ENCODE measurements at regions not wholly inside any gene's neighbourhood (a gene's known extent, or its start where the extent isn't known, plus 50 kb on each side); places are given as distances from the start of the nearest gene placed in this dataset.

DNA sequence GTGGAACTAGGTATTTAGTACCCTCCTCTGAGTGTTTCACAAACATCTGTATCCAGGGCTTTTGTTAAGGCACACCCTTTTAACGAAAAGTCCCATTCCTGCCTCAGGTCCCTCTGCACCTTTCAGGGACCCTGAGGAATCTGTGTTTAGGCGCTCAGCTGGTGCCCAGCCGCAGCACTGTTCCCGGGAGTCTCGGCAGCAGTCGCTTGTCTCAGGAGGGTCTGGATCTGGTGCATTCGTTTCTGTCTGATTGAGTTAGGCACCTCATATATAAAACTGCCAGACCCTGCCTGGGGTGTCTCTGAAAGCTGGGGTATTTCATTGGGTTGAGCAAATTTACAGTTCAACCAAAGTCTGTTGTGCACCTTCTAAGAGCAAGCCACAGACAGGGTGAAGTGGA, 162.8 kb upstream of the TOPAZ1 start:
- no peak for TF ChIP-seq POLR2A (IDR thresholded peaks at IDR 0.05; ENCODE audit: low read length)
- no peak for DNase-seq

GRCh38 chr3:44079916-44080315, 161.8 kb upstream of the TOPAZ1 start:
- DNase-seq, result no peak

DNA sequence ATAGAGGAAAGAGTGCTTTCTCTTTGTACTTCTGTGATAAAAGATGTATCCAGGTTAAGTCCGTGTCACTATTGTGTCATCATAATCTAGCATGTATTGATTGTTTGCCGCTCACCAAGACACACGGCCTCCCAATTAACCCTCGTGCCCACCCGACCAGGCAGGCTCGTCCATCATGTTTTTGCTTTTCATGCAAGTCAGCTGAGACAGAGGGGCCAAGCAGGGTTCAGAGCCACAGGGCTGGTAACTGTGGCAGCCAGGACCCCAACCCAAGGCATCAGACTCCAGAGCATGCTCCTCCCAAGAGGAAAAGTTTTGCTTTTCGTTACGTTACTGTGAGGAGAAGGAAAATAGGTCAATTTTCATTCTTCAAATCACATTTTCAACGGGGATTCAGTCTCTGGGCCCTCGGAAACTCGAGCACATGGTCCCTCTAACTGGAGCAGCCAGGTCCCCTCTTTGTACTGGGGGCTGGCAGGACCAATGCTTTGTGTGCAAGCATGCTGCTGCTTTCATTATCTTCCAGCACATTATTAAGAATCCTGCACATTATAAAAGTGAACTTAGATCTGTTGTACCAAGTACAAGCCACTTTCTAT, 161.1 kb upstream of the TOPAZ1 start:
- TF ChIP-seq POLR2A (IDR thresholded peaks at IDR 0.05; ENCODE audit: low read length) (no peak), GATA1 (IDR thresholded peaks at IDR 0.05; ENCODE audit: low read depth, low read length) (no peak)
- DNase-seq, result no peak

More at GRCh38 chr3:44079916-44080315, 161.8 kb upstream of the TOPAZ1 start:
- TF ChIP-seq POLR2A (IDR thresholded peaks at IDR 0.05; ENCODE audit: low read length) (no peak), GATA1 (IDR thresholded peaks at IDR 0.05; ENCODE audit: low read depth, low read length) (no peak)

GRCh38 chr3:44090036-44090435, 151.7 kb upstream of the TOPAZ1 start:
- TF ChIP-seq POLR2A (IDR thresholded peaks at IDR 0.05; ENCODE audit: low read length) (no peak), GATA1 (IDR thresholded peaks at IDR 0.05; ENCODE audit: low read depth, low read length) (no peak)

DNA sequence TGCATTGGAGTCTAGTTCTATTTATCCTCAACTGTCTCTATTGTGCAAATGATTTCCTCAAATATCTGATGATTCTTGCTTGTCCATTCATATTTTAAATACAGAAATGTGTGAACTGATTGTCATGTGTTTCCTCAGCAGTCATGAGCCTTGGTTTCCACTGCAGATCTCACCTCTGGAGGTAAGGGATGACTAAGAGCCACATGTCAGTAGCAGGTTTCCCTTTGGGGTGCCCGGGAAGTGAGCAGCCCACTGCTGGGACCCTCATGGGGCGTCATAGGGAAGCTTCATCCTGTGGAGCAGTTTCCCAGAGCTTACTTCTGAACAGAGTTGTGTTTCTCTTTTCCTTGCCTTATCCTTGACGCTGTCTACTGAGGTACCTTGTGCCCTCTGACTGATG, 149.2 kb upstream of the TOPAZ1 start:
- DNase-seq, result no peak
- TF ChIP-seq POLR2A (IDR thresholded peaks at IDR 0.05; ENCODE audit: low read length) (no peak), GATA1 (IDR thresholded peaks at IDR 0.05; ENCODE audit: low read depth, low read length) (no peak)

More at GRCh38 chr3:44090036-44090435, 151.7 kb upstream of the TOPAZ1 start:
- no peak for DNase-seq

DNA sequence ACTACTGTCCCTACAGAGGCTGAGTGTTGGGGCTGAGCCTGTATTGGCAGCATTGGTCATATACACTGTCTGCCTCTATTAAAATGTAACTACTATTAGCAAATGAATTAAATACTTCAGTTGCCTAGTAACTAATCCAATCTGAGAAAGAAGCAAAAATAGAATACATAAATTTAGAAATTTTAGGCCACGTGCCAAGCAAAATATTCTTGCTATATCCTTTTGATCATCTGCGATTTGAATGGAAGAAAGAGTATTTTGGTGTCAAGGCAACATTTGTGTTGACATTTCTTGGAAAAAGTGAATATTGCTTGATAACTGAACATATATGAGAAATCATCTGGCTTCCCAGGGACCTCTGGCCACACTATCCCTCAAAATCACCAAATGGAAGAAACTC, 148.2 kb upstream of the TOPAZ1 start:
- TF ChIP-seq GATA1 (IDR thresholded peaks at IDR 0.05; ENCODE audit: low read depth, low read length), result no peak
- no peak for TF ChIP-seq POLR2A (IDR thresholded peaks at IDR 0.05; ENCODE audit: low read length)
- DNase-seq, result no peak

DNA sequence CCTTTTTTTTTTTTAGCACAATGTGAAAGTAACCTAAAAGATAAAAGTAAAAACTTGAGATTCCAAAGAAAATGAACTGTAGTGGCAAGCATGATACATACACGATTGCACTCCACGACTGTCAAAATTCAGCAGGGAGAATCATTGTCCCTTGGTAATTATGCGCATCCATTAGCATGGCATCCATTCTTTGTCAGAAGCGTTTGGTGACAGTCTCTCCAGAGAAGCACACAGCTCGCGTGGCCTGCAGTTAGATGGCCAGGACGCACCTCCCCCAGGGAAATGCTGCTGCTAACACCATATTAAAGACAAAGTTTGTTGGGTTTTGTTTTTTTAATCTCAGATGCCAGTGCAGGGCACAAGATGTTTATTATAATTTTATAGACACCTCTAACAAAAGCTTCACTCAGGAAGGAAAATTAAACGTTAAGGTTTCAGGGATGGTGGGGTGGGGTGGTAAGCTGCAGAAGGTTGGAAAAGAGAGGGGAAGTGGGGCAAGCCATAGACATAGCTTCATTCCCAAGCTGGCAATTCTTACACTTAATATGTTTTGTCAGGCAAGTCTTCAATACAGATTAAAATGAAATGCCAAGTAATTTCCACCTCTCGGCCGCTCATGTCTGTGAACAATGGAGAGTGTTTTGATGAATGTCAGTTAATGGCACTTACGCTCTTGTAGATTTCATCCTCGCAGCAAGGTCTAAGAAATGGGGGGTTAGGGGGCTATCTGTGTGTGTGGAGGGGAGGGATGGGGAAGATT, 142.8 kb upstream of the TOPAZ1 start:
- no peak for DNase-seq
- TF ChIP-seq GATA1 (IDR thresholded peaks at IDR 0.05; ENCODE audit: low read depth, low read length), result no peak
- no peak for TF ChIP-seq POLR2A (IDR thresholded peaks at IDR 0.05; ENCODE audit: low read length)

DNA sequence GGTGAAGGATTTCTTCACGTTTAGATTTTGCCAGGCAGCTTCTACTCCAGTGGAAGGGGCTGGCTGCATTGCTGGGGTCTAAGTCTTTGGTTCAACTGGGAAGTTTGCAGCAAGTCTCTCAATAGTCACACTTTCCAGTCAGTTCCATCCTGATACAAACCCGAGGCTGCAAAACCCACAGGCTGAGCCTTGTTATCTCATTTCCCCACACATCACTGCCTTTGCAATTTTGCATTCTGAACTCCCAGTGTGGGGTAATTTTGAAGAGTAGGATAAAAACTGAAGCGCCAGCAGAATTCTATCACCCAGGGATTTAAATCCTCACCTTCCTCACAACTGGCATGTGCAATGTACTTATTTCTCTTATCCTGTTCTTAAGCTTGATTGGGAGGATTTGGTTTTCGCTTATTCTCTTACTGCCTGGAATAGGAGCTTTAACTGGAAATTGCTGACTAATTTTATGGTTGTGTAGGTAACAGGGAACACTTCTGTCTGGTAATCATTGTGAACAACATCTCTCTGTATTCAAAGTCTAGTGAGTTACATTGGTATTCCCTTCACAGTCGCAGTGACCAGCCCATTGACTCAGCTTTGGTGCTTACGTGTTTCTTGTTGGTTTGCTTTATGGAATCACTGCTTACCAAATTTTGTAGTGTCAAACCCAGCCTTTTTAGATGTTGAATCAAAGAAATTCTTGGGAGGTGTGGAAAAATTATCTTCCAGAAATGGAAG, 142.0 kb upstream of the TOPAZ1 start:
- no peak for DNase-seq
- TF ChIP-seq POLR2A (IDR thresholded peaks at IDR 0.05; ENCODE audit: low read length) (no peak), GATA1 (IDR thresholded peaks at IDR 0.05; ENCODE audit: low read depth, low read length) (no peak)

- TF ChIP-seq POLR2A (IDR thresholded peaks at IDR 0.05; ENCODE audit: low read length) (no peak), GATA1 (IDR thresholded peaks at IDR 0.05; ENCODE audit: low read depth, low read length) (no peak)
- no peak for DNase-seq
Measured at GRCh38 chr3:44100298-44100695, 141.4 kb upstream of the TOPAZ1 start.

DNA sequence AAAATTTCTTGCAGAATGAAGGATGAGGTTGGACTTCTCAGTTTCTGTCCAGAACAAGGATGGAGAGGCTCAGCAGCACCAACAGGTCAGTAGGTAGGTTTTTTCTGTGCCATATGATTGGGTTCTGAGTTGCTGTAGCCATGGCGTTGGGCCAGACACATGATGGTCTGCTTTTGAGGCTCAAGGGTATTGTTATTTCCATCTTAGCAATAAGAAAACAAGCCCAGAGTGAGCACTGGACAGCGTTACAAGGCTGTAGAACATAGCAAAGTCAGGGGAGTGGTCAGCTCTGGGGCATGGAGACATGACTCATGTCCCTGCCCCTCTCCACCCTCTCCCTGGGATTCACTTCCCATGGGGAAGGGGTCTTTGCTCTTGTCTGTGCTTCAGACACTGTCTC, 137.6 kb upstream of the TOPAZ1 start:
- DNase-seq, result no peak
- TF ChIP-seq GATA1 (IDR thresholded peaks at IDR 0.05; ENCODE audit: low read depth, low read length) (no peak), POLR2A (IDR thresholded peaks at IDR 0.05; ENCODE audit: low read length) (no peak)

DNA sequence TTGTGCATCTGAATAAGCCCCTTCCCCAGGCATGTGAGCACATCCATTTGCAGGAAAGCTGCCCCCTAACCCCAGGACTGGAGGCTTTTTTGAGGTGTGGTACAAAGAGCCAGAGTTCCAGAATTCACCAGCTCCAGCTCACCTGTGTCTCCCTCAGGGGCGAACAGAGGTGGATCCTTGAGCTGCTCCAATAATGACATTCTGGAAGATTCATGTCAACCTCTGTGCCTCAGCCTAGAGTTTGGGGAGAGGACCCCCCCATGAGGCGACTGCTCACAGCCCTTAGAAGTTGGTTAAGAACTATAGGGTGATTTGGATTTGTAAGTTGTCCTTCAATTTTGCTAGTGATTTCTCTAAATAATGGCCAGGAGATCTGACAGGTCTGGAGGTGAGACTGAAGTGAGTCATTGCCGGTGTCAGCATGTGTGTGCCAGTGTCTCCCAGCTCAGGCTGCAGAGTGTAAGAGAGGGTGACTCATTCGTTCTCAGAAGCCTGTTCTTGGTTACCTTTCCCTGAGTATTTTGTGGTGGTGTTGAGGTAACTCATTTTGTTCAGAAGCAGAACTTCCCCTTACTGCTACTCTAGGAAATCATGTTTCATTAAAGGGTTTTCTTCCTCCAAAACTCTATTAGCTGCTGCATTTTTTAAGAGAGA, 136.9 kb upstream of the TOPAZ1 start:
- DNase-seq, result no peak

GRCh38 chr3:44105571-44105970, 136.1 kb upstream of the TOPAZ1 start:
- no peak for DNase-seq
- no peak for TF ChIP-seq GATA1 (IDR thresholded peaks at IDR 0.05; ENCODE audit: low read depth, low read length)
- no peak for TF ChIP-seq POLR2A (IDR thresholded peaks at IDR 0.05; ENCODE audit: low read length)

More for the DNA sequence above, 136.9 kb upstream of the TOPAZ1 start:
- no peak for TF ChIP-seq GATA1 (IDR thresholded peaks at IDR 0.05; ENCODE audit: low read depth, low read length)
- no peak for TF ChIP-seq POLR2A (IDR thresholded peaks at IDR 0.05; ENCODE audit: low read length)

DNA sequence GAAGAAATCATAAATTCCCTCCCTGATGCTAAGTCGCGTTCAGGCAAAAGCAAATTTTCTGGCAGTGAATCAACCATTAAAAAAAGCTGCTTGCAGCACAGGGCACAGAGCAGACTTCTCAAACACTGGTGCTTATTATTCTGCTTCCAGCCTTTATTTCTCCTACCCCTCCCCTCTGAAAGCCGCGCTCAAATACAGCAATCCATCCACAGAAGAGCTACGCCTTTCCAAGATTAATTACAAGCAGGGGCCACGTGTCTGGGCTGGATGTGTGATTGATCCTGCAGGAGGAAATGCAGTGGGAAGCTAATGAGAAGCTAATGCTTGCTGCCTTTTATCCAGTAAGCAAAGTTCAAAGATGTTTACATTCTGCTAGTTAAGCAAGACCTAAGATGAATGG, 134.9 kb upstream of the TOPAZ1 start:
- DNase-seq, result no peak
- TF ChIP-seq GATA1 (IDR thresholded peaks at IDR 0.05; ENCODE audit: low read depth, low read length) (no peak), POLR2A (IDR thresholded peaks at IDR 0.05; ENCODE audit: low read length) (no peak)

- DNase-seq, result no peak
- TF ChIP-seq POLR2A (IDR thresholded peaks at IDR 0.05; ENCODE audit: low read length) (no peak), GATA1 (IDR thresholded peaks at IDR 0.05; ENCODE audit: low read depth, low read length) (no peak)
Measured at GRCh38 chr3:44108481-44108880, 133.2 kb upstream of the TOPAZ1 start.
